ENCODE measurements at regions not wholly inside any gene's neighbourhood (a gene's known extent, or its start where the extent isn't known, plus 50 kb on each side); places are given as distances from the start of the nearest gene placed in this dataset.

DNA sequence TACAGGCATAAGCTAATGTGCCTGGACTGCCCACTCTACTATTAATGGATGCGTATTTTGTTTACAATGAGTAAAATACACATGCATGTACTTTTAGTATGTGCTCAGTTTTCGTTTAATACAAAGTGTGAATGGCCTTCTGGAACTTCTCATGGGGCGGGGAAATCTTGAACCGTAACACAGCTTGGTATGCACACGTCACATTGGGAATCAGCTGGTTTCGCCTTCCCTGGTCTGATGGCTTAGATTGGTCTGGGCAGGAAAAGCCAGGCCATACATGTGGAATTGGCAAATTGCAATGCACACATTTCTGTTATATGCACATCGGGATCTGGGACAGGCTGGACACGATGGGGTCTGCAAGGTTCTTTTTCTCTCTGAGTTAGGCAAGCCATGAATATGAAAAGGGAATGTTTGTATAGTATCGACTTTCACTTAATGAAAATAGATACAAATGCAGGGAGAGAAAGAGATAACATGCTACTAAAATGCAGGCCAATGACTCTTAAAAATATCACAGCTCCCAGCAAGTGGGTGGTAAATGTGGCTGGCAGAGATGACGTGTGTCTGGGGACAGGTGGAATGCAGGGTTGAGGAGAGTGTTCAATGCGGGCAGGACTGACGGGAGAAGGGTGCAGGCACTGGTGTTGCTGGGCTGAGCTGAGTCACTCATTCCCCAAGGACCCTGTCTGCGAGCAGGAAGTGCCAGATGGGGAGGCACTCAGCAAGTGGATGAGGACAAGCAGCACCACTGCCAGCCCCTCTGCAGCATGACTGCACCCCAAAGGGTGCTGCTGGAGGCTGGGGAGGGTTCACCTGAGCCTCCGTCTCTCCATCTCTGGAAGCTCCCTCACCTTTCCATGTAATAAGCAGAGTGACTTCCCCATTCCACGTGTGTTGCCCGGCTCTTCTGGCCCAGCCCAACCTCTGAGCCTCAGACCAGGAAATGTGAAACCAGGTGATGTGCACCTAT, 204.0 kb upstream of the GPR12 start:
- no peak for DNase-seq (ENCODE audit: low spot score)

DNA sequence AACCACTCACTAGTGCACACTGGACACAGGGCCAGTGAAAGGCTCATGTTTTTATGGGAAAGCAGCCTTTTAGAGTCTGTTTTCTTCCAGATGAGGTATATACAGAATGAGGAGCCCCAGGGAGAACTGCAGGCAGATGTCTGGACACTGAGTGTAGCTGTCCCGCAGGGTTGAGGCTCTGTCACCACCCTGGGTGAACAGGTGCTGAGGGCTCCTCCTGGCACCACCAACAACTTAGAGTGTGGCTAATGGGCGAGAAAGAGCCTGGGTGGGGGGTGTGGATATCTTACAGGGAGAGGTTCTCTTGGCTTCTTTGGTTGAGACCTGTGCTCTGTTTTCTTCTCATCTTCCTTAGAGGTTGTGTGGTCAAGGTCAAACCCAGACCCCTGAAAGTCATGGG, 202.1 kb upstream of the GPR12 start:
- no peak overlapping the region for H3K4me3 ChIP-seq (ENCODE audit: severe bottlenecking)
- H3K36me3 ChIP-seq (ENCODE audit: low read depth): no peaks in the 10 kb centered on the region
- ATAC-seq (ENCODE audit: low read depth) (no peak), DNase-seq (ENCODE audit: low spot score) (no peak)
- no peak overlapping the region for H3K27ac ChIP-seq (ENCODE audit: poor library complexity, severe bottlenecking)
- H3K9me3 ChIP-seq (ENCODE audit: severe bottlenecking): no peaks in the 10 kb centered on the region
- TF ChIP-seq, protein P1, sequence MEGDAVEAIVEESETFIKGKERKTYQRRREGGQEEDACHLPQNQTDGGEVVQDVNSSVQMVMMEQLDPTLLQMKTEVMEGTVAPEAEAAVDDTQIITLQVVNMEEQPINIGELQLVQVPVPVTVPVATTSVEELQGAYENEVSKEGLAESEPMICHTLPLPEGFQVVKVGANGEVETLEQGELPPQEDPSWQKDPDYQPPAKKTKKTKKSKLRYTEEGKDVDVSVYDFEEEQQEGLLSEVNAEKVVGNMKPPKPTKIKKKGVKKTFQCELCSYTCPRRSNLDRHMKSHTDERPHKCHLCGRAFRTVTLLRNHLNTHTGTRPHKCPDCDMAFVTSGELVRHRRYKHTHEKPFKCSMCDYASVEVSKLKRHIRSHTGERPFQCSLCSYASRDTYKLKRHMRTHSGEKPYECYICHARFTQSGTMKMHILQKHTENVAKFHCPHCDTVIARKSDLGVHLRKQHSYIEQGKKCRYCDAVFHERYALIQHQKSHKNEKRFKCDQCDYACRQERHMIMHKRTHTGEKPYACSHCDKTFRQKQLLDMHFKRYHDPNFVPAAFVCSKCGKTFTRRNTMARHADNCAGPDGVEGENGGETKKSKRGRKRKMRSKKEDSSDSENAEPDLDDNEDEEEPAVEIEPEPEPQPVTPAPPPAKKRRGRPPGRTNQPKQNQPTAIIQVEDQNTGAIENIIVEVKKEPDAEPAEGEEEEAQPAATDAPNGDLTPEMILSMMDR (IDR thresholded peaks at IDR 0.05; ENCODE audit: poor library complexity, severe bottlenecking): no peak
- H3K27me3 ChIP-seq (ENCODE audit: insufficient read depth, poor library complexity, severe bottlenecking): no peaks in the 10 kb centered on the region
- no peaks in the 10 kb centered on the region for H3K4me1 ChIP-seq (ENCODE audit: insufficient read depth, poor library complexity, severe bottlenecking)

More for the DNA sequence above, 204.0 kb upstream of the GPR12 start:
- Histone ChIP-seq H3K4me1 (ENCODE audit: insufficient read depth, poor library complexity, severe bottlenecking) (no peaks in the 10 kb centered on the region), H3K27me3 (ENCODE audit: insufficient read depth, poor library complexity, severe bottlenecking) (no peaks in the 10 kb centered on the region), H3K36me3 (ENCODE audit: low read depth) (no peaks in the 10 kb centered on the region), H3K4me3 (ENCODE audit: severe bottlenecking) (no peak overlapping the region), H3K9me3 (ENCODE audit: severe bottlenecking) (no peaks in the 10 kb centered on the region), H3K27ac (ENCODE audit: poor library complexity, severe bottlenecking) (no peak overlapping the region)
- TF ChIP-seq, protein P1 (IDR thresholded peaks at IDR 0.05; ENCODE audit: poor library complexity, severe bottlenecking): no peak
- no peak for ATAC-seq (ENCODE audit: low read depth)

DNA sequence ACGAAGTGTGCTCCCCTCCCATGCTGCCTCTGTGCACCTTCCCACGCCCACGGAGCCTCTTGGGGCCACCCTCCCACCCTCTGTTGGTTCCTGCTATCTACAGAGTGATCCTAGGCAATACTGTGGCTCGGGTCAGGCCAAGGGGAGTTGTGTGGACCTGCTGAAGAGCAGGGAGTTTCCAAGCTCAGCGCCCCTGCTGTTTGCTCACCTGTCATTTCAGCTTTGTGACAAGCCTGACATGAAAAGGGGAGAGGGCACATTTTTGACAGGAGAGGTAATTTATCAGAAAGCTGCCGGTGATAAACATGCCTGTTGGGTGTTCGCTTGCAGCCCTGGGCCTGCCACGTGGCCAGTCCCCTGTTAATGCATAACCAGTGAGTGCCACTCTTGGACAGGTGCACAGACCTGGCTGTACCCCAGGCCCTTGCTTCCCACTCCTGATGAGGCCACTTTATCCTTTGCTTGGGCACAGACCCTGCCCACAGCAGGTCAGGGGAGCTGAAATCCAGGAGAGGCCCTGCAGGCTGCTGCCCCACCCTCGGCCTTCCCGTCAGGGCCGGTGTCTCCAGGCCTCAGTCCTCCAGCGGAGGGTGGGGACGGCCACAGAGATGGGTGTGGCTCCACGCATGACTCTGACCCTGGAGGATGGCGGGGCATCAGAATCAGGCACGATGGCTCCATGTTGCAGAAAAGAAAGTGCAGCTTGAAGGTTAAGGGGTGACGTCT, 201.5 kb upstream of the GPR12 start:
- H3K36me3 ChIP-seq (ENCODE audit: low read depth): no peaks in the 10 kb centered on the region
- ATAC-seq (ENCODE audit: low read depth): no peak
- H3K4me1 ChIP-seq (ENCODE audit: insufficient read depth, poor library complexity, severe bottlenecking): no peaks in the 10 kb centered on the region
- no peaks in the 10 kb centered on the region for H3K27me3 ChIP-seq (ENCODE audit: insufficient read depth, poor library complexity, severe bottlenecking)
- no peak for DNase-seq (ENCODE audit: low spot score)
- H3K9me3 ChIP-seq (ENCODE audit: severe bottlenecking): no peaks in the 10 kb centered on the region
- TF ChIP-seq, protein P1 (IDR thresholded peaks at IDR 0.05; ENCODE audit: poor library complexity, severe bottlenecking): no peak
- no peak overlapping the region for H3K27ac ChIP-seq (ENCODE audit: poor library complexity, severe bottlenecking)
- H3K4me3 ChIP-seq (ENCODE audit: severe bottlenecking): no peak overlapping the region

DNA sequence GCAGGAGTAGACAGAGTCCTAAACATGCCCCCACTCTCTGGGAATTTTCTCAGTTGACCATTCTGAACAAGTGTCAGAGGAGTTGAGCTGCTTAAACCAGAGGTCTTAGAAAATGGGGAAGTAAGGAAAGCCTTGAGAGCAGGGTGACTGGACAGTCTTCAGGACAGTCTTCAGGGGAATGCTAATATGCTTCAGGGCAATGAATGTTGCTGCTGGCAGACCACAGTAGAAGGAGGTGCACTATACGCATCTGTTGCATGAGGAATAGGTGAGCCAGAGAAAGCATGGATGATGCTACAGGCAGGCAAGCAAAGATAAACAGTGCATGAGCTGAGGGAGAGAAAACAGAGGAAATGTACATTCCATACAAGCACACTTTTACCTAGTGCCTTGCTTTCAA, 196.6 kb upstream of the GPR12 start:
- H3K27ac ChIP-seq (ENCODE audit: poor library complexity, severe bottlenecking): no peak overlapping the region
- no peak for ATAC-seq (ENCODE audit: low read depth)
- TF ChIP-seq, protein P1 (IDR thresholded peaks at IDR 0.05; ENCODE audit: poor library complexity, severe bottlenecking): no peak

More for the DNA sequence above, 196.6 kb upstream of the GPR12 start:
- peaks cover 7% of the 10 kb centered on the region for H3K27me3 ChIP-seq (ENCODE audit: insufficient read depth, poor library complexity, severe bottlenecking)
- no peak overlapping the region for H3K4me3 ChIP-seq (ENCODE audit: severe bottlenecking)
- no peak for DNase-seq (ENCODE audit: low spot score)
- no peaks in the 10 kb centered on the region for H3K4me1 ChIP-seq (ENCODE audit: insufficient read depth, poor library complexity, severe bottlenecking)
- no peaks in the 10 kb centered on the region for H3K9me3 ChIP-seq (ENCODE audit: severe bottlenecking)
- H3K36me3 ChIP-seq (ENCODE audit: low read depth): no peaks in the 10 kb centered on the region
